ENCODE measurements at regions not wholly inside any gene's neighbourhood (a gene's known extent, or its start where the extent isn't known, plus 50 kb on each side); places are given as distances from the start of the nearest gene placed in this dataset.

DNA sequence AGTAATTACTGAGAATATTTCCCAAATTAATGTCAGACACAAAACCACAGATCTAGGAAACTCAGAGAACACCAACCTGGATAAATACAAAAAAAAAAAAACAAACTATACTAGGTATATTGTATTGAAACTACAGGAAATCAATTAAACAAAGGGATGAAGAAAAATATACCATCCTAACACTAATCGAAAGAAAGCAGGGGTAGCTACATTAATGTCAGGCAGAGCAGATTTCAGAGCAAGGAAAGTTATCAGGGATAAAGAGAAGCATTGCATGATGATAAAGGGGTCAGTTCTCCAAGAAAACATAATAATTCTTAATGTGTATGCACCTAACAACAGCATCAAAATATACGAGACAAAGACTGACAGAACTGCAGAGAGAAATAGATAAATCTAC lies 89.9 kb downstream of the TOMM20 start:
- TF ChIP-seq, protein P1, sequence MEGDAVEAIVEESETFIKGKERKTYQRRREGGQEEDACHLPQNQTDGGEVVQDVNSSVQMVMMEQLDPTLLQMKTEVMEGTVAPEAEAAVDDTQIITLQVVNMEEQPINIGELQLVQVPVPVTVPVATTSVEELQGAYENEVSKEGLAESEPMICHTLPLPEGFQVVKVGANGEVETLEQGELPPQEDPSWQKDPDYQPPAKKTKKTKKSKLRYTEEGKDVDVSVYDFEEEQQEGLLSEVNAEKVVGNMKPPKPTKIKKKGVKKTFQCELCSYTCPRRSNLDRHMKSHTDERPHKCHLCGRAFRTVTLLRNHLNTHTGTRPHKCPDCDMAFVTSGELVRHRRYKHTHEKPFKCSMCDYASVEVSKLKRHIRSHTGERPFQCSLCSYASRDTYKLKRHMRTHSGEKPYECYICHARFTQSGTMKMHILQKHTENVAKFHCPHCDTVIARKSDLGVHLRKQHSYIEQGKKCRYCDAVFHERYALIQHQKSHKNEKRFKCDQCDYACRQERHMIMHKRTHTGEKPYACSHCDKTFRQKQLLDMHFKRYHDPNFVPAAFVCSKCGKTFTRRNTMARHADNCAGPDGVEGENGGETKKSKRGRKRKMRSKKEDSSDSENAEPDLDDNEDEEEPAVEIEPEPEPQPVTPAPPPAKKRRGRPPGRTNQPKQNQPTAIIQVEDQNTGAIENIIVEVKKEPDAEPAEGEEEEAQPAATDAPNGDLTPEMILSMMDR (IDR thresholded peaks at IDR 0.05) = no peak
- no peak for ATAC-seq
- Histone ChIP-seq H3K27ac (no peak overlapping the region), H3K9me3 (no peaks in the 10 kb centered on the region), H3K36me3 (no peaks in the 10 kb centered on the region), H3K27me3 (no peaks in the 10 kb centered on the region), H3K4me1 (no peaks in the 10 kb centered on the region), H3K4me3 (no peak overlapping the region)
- DNase-seq = no peak
- intact Hi-C loops (cut with DNase I) = no loop called here

GRCh38 chr1:235035928-235036327 lies 92.7 kb downstream of the TOMM20 start:
- Histone ChIP-seq H3K4me3 (no peak overlapping the region), H3K27ac (no peak overlapping the region), H3K4me1 (no peaks in the 10 kb centered on the region), H3K27me3 (no peaks in the 10 kb centered on the region), H3K36me3 (no peaks in the 10 kb centered on the region), H3K9me3 (no peaks in the 10 kb centered on the region)
- DNase-seq = no peak
- TF ChIP-seq, protein P1 (IDR thresholded peaks at IDR 0.05) = no peak
- no peak for ATAC-seq
- intact Hi-C loops (cut with DNase I) = no loop called here

DNA sequence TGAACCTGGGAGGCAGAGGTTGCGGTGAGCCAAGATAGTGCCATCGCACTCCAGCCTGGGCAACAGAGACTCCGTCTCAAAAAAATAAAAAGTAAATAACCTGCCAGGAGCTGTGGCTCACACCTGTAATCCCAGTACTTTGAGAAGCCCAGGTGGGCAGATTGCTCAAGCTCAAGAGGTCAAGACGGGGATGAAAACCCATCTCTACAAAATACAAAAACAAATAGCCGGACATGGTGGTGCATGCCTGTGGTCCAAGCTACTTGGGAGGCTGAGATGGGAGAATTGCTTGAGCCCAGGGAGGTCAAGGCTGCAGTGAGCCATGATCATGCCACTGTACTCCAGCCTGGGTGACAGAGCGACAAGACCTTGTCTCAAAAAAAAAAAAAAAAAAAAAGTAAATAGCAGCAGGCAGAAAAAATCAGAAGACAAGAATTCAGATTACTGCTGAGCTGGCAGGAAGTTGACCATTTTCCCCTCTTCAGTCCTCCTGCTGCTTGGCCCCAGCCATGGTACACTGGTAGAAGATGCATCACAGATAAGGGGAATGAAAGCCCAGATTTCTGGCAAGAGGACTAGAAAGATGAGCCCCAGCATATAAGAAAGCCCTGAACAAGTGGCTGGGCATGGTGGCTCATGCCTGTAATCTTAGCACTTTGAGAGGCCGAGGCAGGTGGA lies 97.6 kb downstream of the TOMM20 start:
- no peak overlapping the region for H3K27ac ChIP-seq
- DNase-seq (no peak), ATAC-seq (no peak)
- H3K4me3 ChIP-seq = no peak overlapping the region
- no peaks in the 10 kb centered on the region for H3K36me3 ChIP-seq
- no peaks in the 10 kb centered on the region for H3K4me1 ChIP-seq
- intact Hi-C loops (cut with DNase I) = no loop called here
- TF ChIP-seq, protein P1 (IDR thresholded peaks at IDR 0.05) = no peak
- H3K27me3 ChIP-seq = no peaks in the 10 kb centered on the region
- no peaks in the 10 kb centered on the region for H3K9me3 ChIP-seq

GRCh38 chr1:235027862-235028250 lies 100.8 kb downstream of the TOMM20 start:
- Histone ChIP-seq H3K4me1 (no peaks in the 10 kb centered on the region), H3K27me3 (no peaks in the 10 kb centered on the region), H3K36me3 (no peaks in the 10 kb centered on the region), H3K4me3 (no peak overlapping the region), H3K27ac (no peak overlapping the region), H3K9me3 (no peaks in the 10 kb centered on the region)
- DNase-seq (no peak), ATAC-seq (no peak)
- TF ChIP-seq, protein P1 (IDR thresholded peaks at IDR 0.05) = no peak
- intact Hi-C loops (cut with DNase I) = no loop called here

DNA sequence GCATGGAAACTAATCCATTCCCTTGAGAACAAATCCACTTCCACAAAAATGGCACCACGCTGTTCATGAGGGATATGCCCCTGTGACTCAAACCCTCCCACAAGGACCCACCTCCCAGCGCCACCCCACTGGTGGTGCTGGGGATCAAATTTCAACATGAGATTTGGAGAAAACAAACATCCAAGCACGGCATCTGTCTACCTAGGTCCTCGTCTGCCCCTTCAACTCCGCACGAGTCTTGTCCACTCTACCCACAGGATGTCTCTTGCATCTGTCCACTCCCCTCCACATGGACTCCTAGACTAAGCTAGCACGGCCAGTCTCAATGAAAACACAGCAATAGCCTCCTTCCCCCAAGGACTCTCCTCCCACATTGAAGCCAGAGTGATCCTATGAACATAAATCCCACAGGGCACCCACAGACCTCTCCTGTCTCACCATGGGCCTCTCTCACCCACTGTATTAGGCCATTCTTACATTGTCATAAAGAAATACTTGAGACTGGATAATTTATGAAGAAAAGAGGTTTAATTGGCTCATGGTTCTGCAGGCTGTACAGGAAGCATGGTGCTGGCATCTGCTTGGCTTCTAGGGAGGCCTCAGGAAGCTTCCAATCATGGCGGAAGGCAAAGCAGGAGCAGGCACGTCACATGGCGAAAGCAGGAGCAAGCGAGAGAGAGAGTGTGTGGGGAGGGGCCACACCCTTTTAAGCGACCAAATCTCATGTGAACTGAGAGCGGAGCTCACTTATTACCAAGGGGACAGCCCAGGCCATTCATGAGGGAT lies 101.4 kb downstream of the TOMM20 start:
- Histone ChIP-seq H3K9me3 (no peaks in the 10 kb centered on the region), H3K36me3 (no peaks in the 10 kb centered on the region), H3K4me1 (no peaks in the 10 kb centered on the region), H3K27me3 (no peaks in the 10 kb centered on the region), H3K4me3 (no peak overlapping the region), H3K27ac (no peak overlapping the region)
- DNase-seq (no peak), ATAC-seq (no peak)
- TF ChIP-seq, protein P1 (IDR thresholded peaks at IDR 0.05) = no peak
- intact Hi-C loops (cut with DNase I) = no loop called here
